Activated naive CD8-positive, alpha-beta T cell treated with anti-CD3 and anti-CD28 coated beads for 36 hours (primary cell): ENCODE measurements at regions not wholly inside any gene's neighbourhood (a gene's known extent, or its start where the extent isn't known, plus 50 kb on each side); places are given as distances from the start of the nearest gene placed in this dataset.

Experiments
- DNase-seq: peaks from one replicate; pipeline ENCODE4 v3.0.0; 2021
- H3K27ac Mint-ChIP-seq: one replicate; pipeline ENCODE4 v1.8.0; 2022; ENCODE audit warnings: mild to moderate bottlenecking, moderate library complexity, mixed read lengths
- H3K27me3 Mint-ChIP-seq: one replicate; pipeline ENCODE4 v1.8.0; 2022; ENCODE audit warnings: mild to moderate bottlenecking, mixed read lengths
- H3K36me3 Mint-ChIP-seq: one replicate; pipeline ENCODE4 v1.8.0; 2021; ENCODE audit warnings: mild to moderate bottlenecking, mixed read lengths
- H3K4me1 Mint-ChIP-seq: one replicate; pipeline ENCODE4 v1.8.0; 2021; ENCODE audit warnings: mixed read lengths
- H3K4me3 Mint-ChIP-seq: one replicate; pipeline ENCODE4 v1.8.0; 2022; ENCODE audit warnings: mild to moderate bottlenecking, moderate library complexity, mixed read lengths
- H3K9me3 Mint-ChIP-seq: one replicate; pipeline ENCODE4 v1.8.0; 2022; ENCODE audit warnings: mixed read lengths

GRCh38 chr15:87340370-87340769 is 916.2 kb downstream of the NTRK3 start:
- DNase-seq: no peak
- H3K9me3 Mint-ChIP-seq: no peaks in the 10 kb centered on the region
- H3K36me3 Mint-ChIP-seq: no peaks in the 10 kb centered on the region
- peaks cover 6% of the 10 kb centered on the region for H3K27me3 Mint-ChIP-seq
- H3K4me3 Mint-ChIP-seq: no peak overlapping the region
- H3K27ac Mint-ChIP-seq: no peak overlapping the region
- no peaks in the 10 kb centered on the region for H3K4me1 Mint-ChIP-seq

GRCh38 chr15:87326269-87326668 is 930.3 kb downstream of the NTRK3 start:
- H3K4me1 Mint-ChIP-seq: no peaks in the 10 kb centered on the region
- DNase-seq: no peak
- no peak overlapping the region for H3K27ac Mint-ChIP-seq
- H3K27me3 Mint-ChIP-seq: no peaks in the 10 kb centered on the region
- peaks cover 2% of the 10 kb centered on the region for H3K9me3 Mint-ChIP-seq
- H3K4me3 Mint-ChIP-seq: no peak overlapping the region
- H3K36me3 Mint-ChIP-seq: no peaks in the 10 kb centered on the region

- Mint-ChIP-seq H3K27me3 (no peaks in the 10 kb centered on the region), H3K27ac (no peak overlapping the region), H3K36me3 (no peaks in the 10 kb centered on the region), H3K4me3 (no peak overlapping the region), H3K4me1 (no peaks in the 10 kb centered on the region), H3K9me3 (no peaks in the 10 kb centered on the region)
- DNase-seq: no peak
Observed at GRCh38 chr15:87322870-87323269, 933.7 kb downstream of the NTRK3 start.

GRCh38 chr15:87322265-87322664 is 934.3 kb downstream of the NTRK3 start:
- Mint-ChIP-seq H3K4me1 (no peaks in the 10 kb centered on the region), H3K27me3 (no peaks in the 10 kb centered on the region), H3K4me3 (no peak overlapping the region), H3K9me3 (no peaks in the 10 kb centered on the region), H3K36me3 (no peaks in the 10 kb centered on the region), H3K27ac (no peak overlapping the region)
- no peak for DNase-seq

GRCh38 chr15:87317900-87318299 is 938.6 kb downstream of the NTRK3 start:
- H3K9me3 Mint-ChIP-seq: no peaks in the 10 kb centered on the region
- peaks cover under 1% of the 10 kb centered on the region for H3K27me3 Mint-ChIP-seq
- H3K4me3 Mint-ChIP-seq: no peak overlapping the region
- H3K36me3 Mint-ChIP-seq: no peaks in the 10 kb centered on the region
- no peaks in the 10 kb centered on the region for H3K4me1 Mint-ChIP-seq
- no peak overlapping the region for H3K27ac Mint-ChIP-seq
- DNase-seq: no peak

GRCh38 chr15:87312221-87312620 is 944.3 kb downstream of the NTRK3 start:
- H3K36me3 Mint-ChIP-seq: no peaks in the 10 kb centered on the region
- H3K4me3 Mint-ChIP-seq: no peak overlapping the region
- no peak overlapping the region for H3K27ac Mint-ChIP-seq
- peaks cover 17% of the 10 kb centered on the region for H3K27me3 Mint-ChIP-seq
- no peaks in the 10 kb centered on the region for H3K9me3 Mint-ChIP-seq
- no peak for DNase-seq
- no peaks in the 10 kb centered on the region for H3K4me1 Mint-ChIP-seq

GRCh38 chr15:87300146-87300545 is 956.4 kb downstream of the NTRK3 start:
- no peak for DNase-seq
- H3K36me3 Mint-ChIP-seq: no peaks in the 10 kb centered on the region
- no peak overlapping the region for H3K4me3 Mint-ChIP-seq
- no peak overlapping the region for H3K27ac Mint-ChIP-seq
- no peaks in the 10 kb centered on the region for H3K9me3 Mint-ChIP-seq
- no peaks in the 10 kb centered on the region for H3K4me1 Mint-ChIP-seq
- H3K27me3 Mint-ChIP-seq: no peaks in the 10 kb centered on the region

GRCh38 chr15:87294854-87295253 is 961.7 kb downstream of the NTRK3 start:
- DNase-seq: no peak
- Mint-ChIP-seq H3K9me3 (no peaks in the 10 kb centered on the region), H3K4me1 (no peaks in the 10 kb centered on the region), H3K27ac (no peak overlapping the region), H3K36me3 (no peaks in the 10 kb centered on the region), H3K4me3 (no peak overlapping the region), H3K27me3 (peaks cover 6% of the 10 kb centered on the region)

- no peak overlapping the region for H3K27ac Mint-ChIP-seq
- no peaks in the 10 kb centered on the region for H3K36me3 Mint-ChIP-seq
- DNase-seq: no peak
- no peaks in the 10 kb centered on the region for H3K9me3 Mint-ChIP-seq
- no peaks in the 10 kb centered on the region for H3K4me1 Mint-ChIP-seq
- H3K4me3 Mint-ChIP-seq: no peak overlapping the region
- peaks cover 6% of the 10 kb centered on the region for H3K27me3 Mint-ChIP-seq
Observed at GRCh38 chr15:87293031-87293430, 963.5 kb downstream of the NTRK3 start.

GRCh38 chr15:87287156-87287555 is 969.4 kb downstream of the NTRK3 start:
- no peaks in the 10 kb centered on the region for H3K4me1 Mint-ChIP-seq
- DNase-seq: no peak
- H3K9me3 Mint-ChIP-seq: no peaks in the 10 kb centered on the region
- H3K4me3 Mint-ChIP-seq: no peak overlapping the region
- H3K36me3 Mint-ChIP-seq: no peaks in the 10 kb centered on the region
- H3K27me3 Mint-ChIP-seq: peaks cover 4% of the 10 kb centered on the region
- H3K27ac Mint-ChIP-seq: no peak overlapping the region

- H3K36me3 Mint-ChIP-seq: no peaks in the 10 kb centered on the region
- no peak for DNase-seq
- peaks cover 9% of the 10 kb centered on the region for H3K27me3 Mint-ChIP-seq
- no peak overlapping the region for H3K27ac Mint-ChIP-seq
- no peaks in the 10 kb centered on the region for H3K4me1 Mint-ChIP-seq
- peaks cover 3% of the 10 kb centered on the region for H3K9me3 Mint-ChIP-seq
- H3K4me3 Mint-ChIP-seq: no peak overlapping the region
Observed at GRCh38 chr15:87269566-87269965, 987.0 kb downstream of the NTRK3 start.

- Mint-ChIP-seq H3K27me3 (peaks cover 9% of the 10 kb centered on the region), H3K4me3 (no peak overlapping the region), H3K27ac (no peak overlapping the region), H3K4me1 (no peaks in the 10 kb centered on the region), H3K36me3 (no peaks in the 10 kb centered on the region), H3K9me3 (peaks cover 3% of the 10 kb centered on the region)
- DNase-seq: no peak
Observed at GRCh38 chr15:87268675-87269074, 987.9 kb downstream of the NTRK3 start.

GRCh38 chr15:87267798-87268197 is 988.7 kb downstream of the NTRK3 start:
- Mint-ChIP-seq H3K4me3 (no peak overlapping the region), H3K9me3 (peaks cover 2% of the 10 kb centered on the region), H3K4me1 (no peaks in the 10 kb centered on the region), H3K36me3 (no peaks in the 10 kb centered on the region), H3K27me3 (peaks cover 9% of the 10 kb centered on the region), H3K27ac (no peak overlapping the region)
- no peak for DNase-seq

GRCh38 chr15:87263871-87264270 is 992.7 kb downstream of the NTRK3 start:
- Mint-ChIP-seq H3K27ac (no peak overlapping the region), H3K4me1 (no peaks in the 10 kb centered on the region), H3K4me3 (no peak overlapping the region), H3K9me3 (peaks cover 3% of the 10 kb centered on the region), H3K27me3 (peaks cover 7% of the 10 kb centered on the region), H3K36me3 (no peaks in the 10 kb centered on the region)
- DNase-seq: no peak

- Mint-ChIP-seq H3K4me3 (no peak overlapping the region), H3K27ac (no peak overlapping the region), H3K4me1 (no peaks in the 10 kb centered on the region), H3K9me3 (peaks cover 3% of the 10 kb centered on the region), H3K36me3 (no peaks in the 10 kb centered on the region), H3K27me3 (peaks cover 7% of the 10 kb centered on the region)
- no peak for DNase-seq
Observed at GRCh38 chr15:87263296-87263695, 993.2 kb downstream of the NTRK3 start.

GRCh38 chr15:87245592-87245991 is 1010.9 kb downstream of the NTRK3 start:
- no peaks in the 10 kb centered on the region for H3K36me3 Mint-ChIP-seq
- H3K27ac Mint-ChIP-seq: no peak overlapping the region
- H3K4me1 Mint-ChIP-seq: no peaks in the 10 kb centered on the region
- no peak for DNase-seq
- peaks cover 6% of the 10 kb centered on the region for H3K9me3 Mint-ChIP-seq
- H3K4me3 Mint-ChIP-seq: no peak overlapping the region
- H3K27me3 Mint-ChIP-seq: peaks cover 3% of the 10 kb centered on the region

GRCh38 chr15:87243474-87243873 is 1013.1 kb downstream of the NTRK3 start:
- no peak overlapping the region for H3K4me3 Mint-ChIP-seq
- no peak for DNase-seq
- H3K27ac Mint-ChIP-seq: no peak overlapping the region
- no peaks in the 10 kb centered on the region for H3K36me3 Mint-ChIP-seq
- H3K9me3 Mint-ChIP-seq: no peaks in the 10 kb centered on the region
- no peaks in the 10 kb centered on the region for H3K4me1 Mint-ChIP-seq
- peaks cover 3% of the 10 kb centered on the region for H3K27me3 Mint-ChIP-seq
